Activated CD4-positive, alpha-beta T cell treated with anti-CD3 and anti-CD28 coated beads for 36 hours (primary cell): ENCODE measurements at regions not wholly inside any gene's neighbourhood (a gene's known extent, or its start where the extent isn't known, plus 50 kb on each side); places are given as distances from the start of the nearest gene placed in this dataset.

Experiments used
- ATAC-seq: fragments of 200-7000 bp; cut with Tn5 transposase; one replicate; pipeline ENCODE4 v1.10.0; 2021; ENCODE audit warnings: mild to moderate bottlenecking, moderate library complexity
- CTCF ChIA-PET: fragments of 350-600 bp; sonication (Branson Sonifier 250); formaldehyde crosslinking; loops from one replicate; lab custom pipeline; 2021; ENCODE audit warnings: antibody characterized with exemption; lab: Charles Lee
- POLR2A ChIA-PET: fragments of 350-600 bp; sonication (Branson Sonifier 250); formaldehyde crosslinking; loops from one replicate; lab custom pipeline; 2021; ENCODE audit warnings: antibody characterized with exemption, inconsistent platforms; lab: Charles Lee
- DNase-seq: peaks from one replicate; pipeline ENCODE4 v3.0.0-alpha.2; 2020
- H3K27ac Mint-ChIP-seq: one replicate; pipeline ENCODE4 v1.8.0; 2021; ENCODE audit warnings: mixed read lengths
- H3K27me3 Mint-ChIP-seq: one replicate; pipeline ENCODE4 v1.8.0; 2021; ENCODE audit warnings: mixed read lengths
- H3K36me3 Mint-ChIP-seq: one replicate; pipeline ENCODE4 v1.8.0; 2021; ENCODE audit warnings: low read depth, mixed read lengths
- H3K4me1 Mint-ChIP-seq: one replicate; pipeline ENCODE4 v1.8.0; 2021; ENCODE audit warnings: mixed read lengths
- H3K4me3 Mint-ChIP-seq: one replicate; pipeline ENCODE4 v1.8.0; 2021; ENCODE audit warnings: mild to moderate bottlenecking, moderate library complexity, mixed read lengths
- H3K9me3 Mint-ChIP-seq: one replicate; pipeline ENCODE4 v1.8.0; 2021; ENCODE audit warnings: low read depth, mixed read lengths
- intact Hi-C, 2 experiments: fragments of 100-400 bp; cut with DNase I in 1 of 2; cut with micrococcal nuclease in 1 of 2; formaldehyde crosslinking; loops; one replicate each; pipeline versions ENCODE4 v1.14.2 to v1.15.1; 2022 to 2024; cut with DNase I, micrococcal nuclease

- H3K4me3 Mint-ChIP-seq, result no peak overlapping the region
- CTCF ChIA-PET, result no interaction called here
- no peaks in the 10 kb centered on the region for H3K4me1 Mint-ChIP-seq
- DNase-seq (no peak), ATAC-seq (no peak)
- no peaks in the 10 kb centered on the region for H3K36me3 Mint-ChIP-seq
- H3K9me3 Mint-ChIP-seq, result no peaks in the 10 kb centered on the region
- H3K27ac Mint-ChIP-seq, result no peak overlapping the region
- H3K27me3 Mint-ChIP-seq, result peaks cover 2% of the 10 kb centered on the region
- POLR2A ChIA-PET, result no interaction called here
- intact Hi-C loops, result no loop called here
Measured at GRCh38 chr5:33281431-33281843, 159.3 kb upstream of the TARS1 start.

GRCh38 chr5:33282157-33282556 lies 158.6 kb upstream of the TARS1 start:
- ChIA-PET CTCF (interaction anchor here (0.8 kb wide), 1 partner anchor 140 kb away, joined by 3 read pairs; no protein-coding TSS in a partner anchor), POLR2A (no interaction called here)
- H3K4me1 Mint-ChIP-seq, result no peaks in the 10 kb centered on the region
- H3K36me3 Mint-ChIP-seq, result no peaks in the 10 kb centered on the region
- no peaks in the 10 kb centered on the region for H3K9me3 Mint-ChIP-seq
- no peak overlapping the region for H3K4me3 Mint-ChIP-seq
- intact Hi-C loops, result no loop called here
- ATAC-seq (no peak), DNase-seq (no peak)
- peaks cover 2% of the 10 kb centered on the region for H3K27me3 Mint-ChIP-seq
- no peak overlapping the region for H3K27ac Mint-ChIP-seq

GRCh38 chr5:33282696-33283095 lies 158.1 kb upstream of the TARS1 start:
- H3K9me3 Mint-ChIP-seq, result no peaks in the 10 kb centered on the region
- intact Hi-C loops, result no loop called here
- H3K27ac Mint-ChIP-seq, result no peak overlapping the region
- ATAC-seq (no peak), DNase-seq (no peak)
- H3K4me1 Mint-ChIP-seq, result no peaks in the 10 kb centered on the region
- ChIA-PET POLR2A (no interaction called here), CTCF (interaction anchor here (0.8 kb wide), 1 partner anchor 140 kb away, joined by 3 read pairs; no protein-coding TSS in a partner anchor)
- H3K36me3 Mint-ChIP-seq, result no peaks in the 10 kb centered on the region
- no peak overlapping the region for H3K4me3 Mint-ChIP-seq
- peaks cover 2% of the 10 kb centered on the region for H3K27me3 Mint-ChIP-seq

GRCh38 chr5:33283243-33283642 lies 157.5 kb upstream of the TARS1 start:
- no peak for DNase-seq
- no peaks in the 10 kb centered on the region for H3K4me1 Mint-ChIP-seq
- no peak for ATAC-seq
- H3K4me3 Mint-ChIP-seq, result no peak overlapping the region
- H3K27ac Mint-ChIP-seq, result no peak overlapping the region
- no peaks in the 10 kb centered on the region for H3K36me3 Mint-ChIP-seq
- H3K9me3 Mint-ChIP-seq, result no peaks in the 10 kb centered on the region
- intact Hi-C loops, result no loop called here
- peaks cover 2% of the 10 kb centered on the region for H3K27me3 Mint-ChIP-seq
- CTCF ChIA-PET, result interaction anchor here (0.6 kb wide), 1 partner anchor 216 kb away, joined by 3 read pairs; no protein-coding TSS in a partner anchor
- POLR2A ChIA-PET, result no interaction called here

GRCh38 chr5:33284681-33285080 lies 156.1 kb upstream of the TARS1 start:
- Mint-ChIP-seq H3K4me1 (no peaks in the 10 kb centered on the region), H3K9me3 (no peaks in the 10 kb centered on the region), H3K27me3 (peaks cover 2% of the 10 kb centered on the region), H3K36me3 (no peaks in the 10 kb centered on the region), H3K4me3 (no peak overlapping the region), H3K27ac (no peak overlapping the region)
- intact Hi-C loops, result no loop called here
- ChIA-PET POLR2A (no interaction called here), CTCF (no interaction called here)
- DNase-seq (no peak), ATAC-seq (no peak)

GRCh38 chr5:33287242-33287641 lies 153.5 kb upstream of the TARS1 start:
- Mint-ChIP-seq H3K4me3 (no peak overlapping the region), H3K36me3 (no peaks in the 10 kb centered on the region), H3K27ac (no peak overlapping the region), H3K9me3 (peaks cover 6% of the 10 kb centered on the region), H3K4me1 (no peaks in the 10 kb centered on the region), H3K27me3 (peaks cover 2% of the 10 kb centered on the region)
- ChIA-PET POLR2A (no interaction called here), CTCF (no interaction called here)
- ATAC-seq (no peak), DNase-seq (no peak)
- intact Hi-C loops, result no loop called here

- ATAC-seq (no peak), DNase-seq (no peak)
- Mint-ChIP-seq H3K27me3 (peaks cover 9% of the 10 kb centered on the region), H3K36me3 (no peaks in the 10 kb centered on the region), H3K27ac (no peak overlapping the region), H3K4me1 (no peaks in the 10 kb centered on the region), H3K9me3 (peaks cover 6% of the 10 kb centered on the region), H3K4me3 (no peak overlapping the region)
- POLR2A ChIA-PET, result no interaction called here
- CTCF ChIA-PET, result interaction anchor here (1.4 kb wide), 1 partner anchor 8 kb away, joined by 3 read pairs; no protein-coding TSS in a partner anchor
- intact Hi-C loops, result no loop called here
Measured at GRCh38 chr5:33291216-33292000, 149.4 kb upstream of the TARS1 start.

- Mint-ChIP-seq H3K4me3 (no peak overlapping the region), H3K36me3 (no peaks in the 10 kb centered on the region), H3K4me1 (peaks cover 13% of the 10 kb centered on the region), H3K27ac (no peak overlapping the region), H3K27me3 (peaks cover 11% of the 10 kb centered on the region), H3K9me3 (no peaks in the 10 kb centered on the region)
- ChIA-PET CTCF (interaction anchor here (0.6 kb wide), 1 partner anchor 12 kb away, joined by 3 read pairs; no protein-coding TSS in a partner anchor), POLR2A (no interaction called here)
- DNase-seq (peak; percentile 9), ATAC-seq (no peak)
- intact Hi-C loops, result no loop called here
Measured at GRCh38 chr5:33297760-33298216, 143.0 kb upstream of the TARS1 start.

- H3K36me3 Mint-ChIP-seq, result no peaks in the 10 kb centered on the region
- intact Hi-C loops, result loop anchor here in 1 of 2 experiments (5.0 kb wide), 1 partner anchor 587 kb away; the partner anchor contains the start of gene NPR3
- CTCF ChIA-PET, result interaction anchor here (0.6 to 1.1 kb wide), 3 partner anchors 9 to 116 kb away, joined by 3 read pairs; no protein-coding TSS in a partner anchor
- H3K27ac Mint-ChIP-seq, result no peak overlapping the region
- POLR2A ChIA-PET, result no interaction called here
- ATAC-seq (peak; percentile 35), DNase-seq (no peak)
- no peak overlapping the region for H3K4me3 Mint-ChIP-seq
- peaks cover 13% of the 10 kb centered on the region for H3K4me1 Mint-ChIP-seq
- H3K27me3 Mint-ChIP-seq, result peaks cover 8% of the 10 kb centered on the region
- no peaks in the 10 kb centered on the region for H3K9me3 Mint-ChIP-seq
Measured at GRCh38 chr5:33299621-33300208, 141.1 kb upstream of the TARS1 start.

GRCh38 chr5:33300209-33300742 lies 140.5 kb upstream of the TARS1 start:
- DNase-seq (peak; percentile 44), ATAC-seq (peak; percentile 91)
- ChIA-PET POLR2A (no interaction called here), CTCF (interaction anchor here (0.6 to 0.7 kb wide), 3 partner anchors 18 to 388 kb away, joined by 3 read pairs; no protein-coding TSS in a partner anchor)
- intact Hi-C loops, result loop anchor here in 1 of 2 experiments (5.0 kb wide), 1 partner anchor 588 kb away; the partner anchor contains the start of gene NPR3
- Mint-ChIP-seq H3K4me1 (peaks cover 13% of the 10 kb centered on the region), H3K27me3 (peaks cover 7% of the 10 kb centered on the region), H3K4me3 (no peak overlapping the region), H3K9me3 (no peaks in the 10 kb centered on the region), H3K27ac (no peak overlapping the region), H3K36me3 (no peaks in the 10 kb centered on the region)

GRCh38 chr5:33303579-33304095 lies 137.1 kb upstream of the TARS1 start:
- POLR2A ChIA-PET, result no interaction called here
- CTCF ChIA-PET, result interaction anchor here (0.6 kb wide), 1 partner anchor 443 kb away, joined by 5 read pairs; no protein-coding TSS in a partner anchor
- intact Hi-C loops, result loop anchor here in 1 of 2 experiments (5.0 kb wide), 1 partner anchor 591 kb away; the partner anchor contains the start of gene NPR3
- H3K36me3 Mint-ChIP-seq, result no peaks in the 10 kb centered on the region
- no peaks in the 10 kb centered on the region for H3K9me3 Mint-ChIP-seq
- DNase-seq (no peak), ATAC-seq (no peak)
- no peak overlapping the region for H3K4me3 Mint-ChIP-seq
- peaks cover 13% of the 10 kb centered on the region for H3K4me1 Mint-ChIP-seq
- peaks cover 18% of the 10 kb centered on the region for H3K27me3 Mint-ChIP-seq
- no peak overlapping the region for H3K27ac Mint-ChIP-seq
